ENCODE measurements at regions not wholly inside any gene's neighbourhood (a gene's known extent, or its start where the extent isn't known, plus 50 kb on each side); places are given as distances from the start of the nearest gene placed in this dataset.

GRCh38 chr4:101421386-101421785 is 74.1 kb upstream of the PPP3CA start:
- peaks cover 0 to 2% (median 0%) of the 10 kb centered on the region in 5 donors for H3K4me1 ChIP-seq (ENCODE audit: control insufficient read depth in 5 of 5, insufficient read depth in 5 of 5, low read length in 5 of 5)
- DNase-seq = no peak
- TF ChIP-seq CTCF (IDR thresholded peaks at IDR 0.05; ENCODE audit: control extremely low read depth, extremely low read depth) = no peak

GRCh38 chr4:101420661-101421060 is 73.3 kb upstream of the PPP3CA start:
- Histone ChIP-seq H3K27ac (ENCODE audit: low read depth in 1 of 2, low read length in 1 of 2) (no peak overlapping the region), H3K36me3 (ENCODE audit: control insufficient read depth in 4 of 4, insufficient read depth in 4 of 4, low read length in 4 of 4) (no peaks in the 10 kb centered on the region), H3K9me3 (ENCODE audit: control insufficient read depth in 4 of 4, insufficient read depth in 3 of 4, low read length in 3 of 4) (peaks cover 0 to 5% (median 1%) of the 10 kb centered on the region in 4 donors), H3K27me3 (ENCODE audit: control insufficient read depth in 3 of 3, insufficient read depth in 3 of 3, low read length in 2 of 3) (no peaks in the 10 kb centered on the region), H3K9ac (ENCODE audit: insufficient read depth in 1 of 2, low read length in 2 of 2) (no peak overlapping the region), H3K4me3 (no peak overlapping the region), H3K4me1 (ENCODE audit: control insufficient read depth in 5 of 5, insufficient read depth in 5 of 5, low read length in 5 of 5) (peaks cover 0 to 2% (median 0%) of the 10 kb centered on the region in 5 donors)
- DNase-seq (no peak), ATAC-seq (ENCODE audit: insufficient read depth, low FRiP score) (no peak)
- TF ChIP-seq CTCF (IDR thresholded peaks at IDR 0.05; ENCODE audit: control extremely low read depth, extremely low read depth) = no peak

More at GRCh38 chr4:101421386-101421785, 74.1 kb upstream of the PPP3CA start:
- H3K9ac ChIP-seq (ENCODE audit: insufficient read depth in 1 of 2, low read length in 2 of 2) = no peak overlapping the region
- no peak overlapping the region for H3K27ac ChIP-seq (ENCODE audit: low read depth in 1 of 2, low read length in 1 of 2)
- H3K9me3 ChIP-seq (ENCODE audit: control insufficient read depth in 4 of 4, insufficient read depth in 3 of 4, low read length in 3 of 4) = peaks cover 0 to 3% (median 0%) of the 10 kb centered on the region in 4 donors
- WGBS, 2 donors = 67 to 83% methylated on average over 2 of the region's 2 CpGs
- no peak overlapping the region for H3K4me3 ChIP-seq
- no peak for ATAC-seq (ENCODE audit: insufficient read depth, low FRiP score)
- H3K36me3 ChIP-seq (ENCODE audit: control insufficient read depth in 4 of 4, insufficient read depth in 4 of 4, low read length in 4 of 4) = no peaks in the 10 kb centered on the region
- H3K27me3 ChIP-seq (ENCODE audit: control insufficient read depth in 3 of 3, insufficient read depth in 3 of 3, low read length in 2 of 3) = no peaks in the 10 kb centered on the region

GRCh38 chr4:101419336-101420135 is 72.2 kb upstream of the PPP3CA start:
- H3K4me1 ChIP-seq (ENCODE audit: control insufficient read depth in 5 of 5, insufficient read depth in 5 of 5, low read length in 5 of 5) = peaks cover 0 to 2% (median 0%) of the 10 kb centered on the region in 5 donors
- peaks cover 0 to 5% (median 1%) of the 10 kb centered on the region in 4 donors for H3K9me3 ChIP-seq (ENCODE audit: control insufficient read depth in 4 of 4, insufficient read depth in 3 of 4, low read length in 3 of 4)
- peak in 2 of 3 donors; percentile 27 to 32 for DNase-seq
- TF ChIP-seq CTCF (IDR thresholded peaks at IDR 0.05; ENCODE audit: control extremely low read depth, extremely low read depth) = no peak
- no peaks in the 10 kb centered on the region for H3K27me3 ChIP-seq (ENCODE audit: control insufficient read depth in 3 of 3, insufficient read depth in 3 of 3, low read length in 2 of 3)
- H3K27ac ChIP-seq (ENCODE audit: low read depth in 1 of 2, low read length in 1 of 2) = no peak overlapping the region
- 29 to 30% methylated on average over 5 of the region's 5 CpGs for WGBS, 2 donors
- no peak overlapping the region for H3K4me3 ChIP-seq
- H3K36me3 ChIP-seq (ENCODE audit: control insufficient read depth in 4 of 4, insufficient read depth in 4 of 4, low read length in 4 of 4) = no peaks in the 10 kb centered on the region
- no peak overlapping the region for H3K9ac ChIP-seq (ENCODE audit: insufficient read depth in 1 of 2, low read length in 2 of 2)
- no peak for ATAC-seq (ENCODE audit: insufficient read depth, low FRiP score)

Measured in lung (tissue), 11 donors.